Keratinocyte (primary cell): ENCODE measurements at regions not wholly inside any gene's neighbourhood (a gene's known extent, or its start where the extent isn't known, plus 50 kb on each side); places are given as distances from the start of the nearest gene placed in this dataset.

ENCODE experiments used
- CTCF ChIP-seq, 3 experiments: IDR thresholded peaks in 1 of 3; conservative IDR thresholded peaks in 1 of 3; optimal IDR thresholded peaks in 1 of 3; 2 replicates in 2 of 3; 3 replicates in 1 of 3; pipeline versions ENCODE3 to v1.5.1; 2011; ENCODE audit warnings: low read length in 3 of 3, mild to moderate bottlenecking in 3 of 3, moderate library complexity in 2 of 3, control low read depth in 1 of 3, inconsistent platforms in 1 of 3; ENCODE audit not compliant: insufficient read depth in 2 of 3; ENCODE audit errors: extremely low read depth in 1 of 3
- EZH2 ChIP-seq: IDR thresholded peaks from one replicate; pipeline ENCODE4 v1.6.1; 2012; ENCODE audit warnings: inconsistent platforms, mild to moderate bottlenecking, low read length, moderate library complexity

GRCh38 chr14:51546603-51547258, 105.0 kb upstream of the FRMD6 start:
- TF ChIP-seq CTCF (optimal IDR thresholded peaks at IDR 0.05 in 1 of 3, IDR thresholded peaks at IDR 0.05 in 1 of 3, conservative IDR thresholded peaks at IDR 0.05 in 1 of 3; ENCODE audit: extremely low read depth in 1 of 3, insufficient read depth in 2 of 3, low read length in 3 of 3) (no peak), EZH2 (no peak)
